GM12892 (cell line): ENCODE measurements at regions not wholly inside any gene's neighbourhood (a gene's known extent, or its start where the extent isn't known, plus 50 kb on each side); places are given as distances from the start of the nearest gene placed in this dataset.

Source experiments
- DNase-seq: peaks from one replicate; pipeline ENCODE4 v3.0.0; 2011; ENCODE audit not compliant: insufficient read length
- FAIRE-seq: peaks from 2 replicates; lab custom pipeline; 2011; peaks lifted over from hg19 to GRCh38; lab: Jason Lieb, UNC
- POLR2A ChIP-seq: IDR thresholded peaks from 2 replicates; pipeline ENCODE4 v1.6.1; 2011; ENCODE audit warnings: low read depth, low read length, control low read depth
- POLR2AphosphoS5 ChIP-seq: IDR thresholded peaks from 2 replicates; pipeline ENCODE4 v1.6.1; 2011; ENCODE audit warnings: low read depth, low read length, control low read depth
- TAF1 ChIP-seq: IDR thresholded peaks from 2 replicates; pipeline ENCODE4 v1.6.1; 2011; ENCODE audit warnings: low read depth, mild to moderate bottlenecking, control low read depth, low read length, borderline replicate concordance

GRCh38 chr11:33613404-33613803, 87.2 kb downstream of the C11orf91 start:
- TF ChIP-seq POLR2A = no peak
- TF ChIP-seq POLR2AphosphoS5 = no peak
- TF ChIP-seq TAF1 = no peak
- FAIRE-seq = no peak
- no peak for DNase-seq

- DNase-seq = no peak
- no peak for FAIRE-seq
- TF ChIP-seq TAF1 (no peak), POLR2A (no peak), POLR2AphosphoS5 (no peak)
These were observed 89.7 kb downstream of the C11orf91 start for GRCh38 chr11:33610903-33611302.

DNA sequence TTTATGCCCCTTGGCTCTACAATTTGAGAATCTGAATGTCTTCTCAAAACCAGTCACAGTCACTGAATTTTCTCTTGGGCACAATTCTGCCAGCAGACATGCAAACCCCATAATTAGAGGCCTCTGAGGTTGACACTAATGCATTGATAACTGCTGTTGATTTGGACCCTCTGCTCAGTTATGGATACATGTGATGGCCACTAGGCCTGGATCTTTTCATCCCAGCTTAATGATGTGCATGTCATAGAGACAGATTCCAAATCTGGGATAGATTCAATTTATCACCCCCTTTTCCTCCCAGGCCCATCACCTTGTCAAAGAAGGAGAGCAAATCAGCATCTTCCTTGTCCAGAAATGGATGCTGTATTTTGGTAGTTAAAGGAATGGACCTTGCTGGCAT, 92.2 kb downstream of the C11orf91 start:
- no peak for TF ChIP-seq POLR2A
- no peak for TF ChIP-seq TAF1
- TF ChIP-seq POLR2AphosphoS5 = no peak
- FAIRE-seq = no peak
- no peak for DNase-seq

GRCh38 chr11:33606762-33607161, 93.9 kb downstream of the C11orf91 start:
- DNase-seq (no peak), FAIRE-seq (no peak)
- no peak for TF ChIP-seq POLR2AphosphoS5
- TF ChIP-seq POLR2A = no peak
- TF ChIP-seq TAF1 = no peak

GRCh38 chr11:33605703-33606102, 94.9 kb downstream of the C11orf91 start:
- no peak for DNase-seq
- FAIRE-seq = no peak
- TF ChIP-seq TAF1 (no peak), POLR2AphosphoS5 (no peak), POLR2A (no peak)

DNA sequence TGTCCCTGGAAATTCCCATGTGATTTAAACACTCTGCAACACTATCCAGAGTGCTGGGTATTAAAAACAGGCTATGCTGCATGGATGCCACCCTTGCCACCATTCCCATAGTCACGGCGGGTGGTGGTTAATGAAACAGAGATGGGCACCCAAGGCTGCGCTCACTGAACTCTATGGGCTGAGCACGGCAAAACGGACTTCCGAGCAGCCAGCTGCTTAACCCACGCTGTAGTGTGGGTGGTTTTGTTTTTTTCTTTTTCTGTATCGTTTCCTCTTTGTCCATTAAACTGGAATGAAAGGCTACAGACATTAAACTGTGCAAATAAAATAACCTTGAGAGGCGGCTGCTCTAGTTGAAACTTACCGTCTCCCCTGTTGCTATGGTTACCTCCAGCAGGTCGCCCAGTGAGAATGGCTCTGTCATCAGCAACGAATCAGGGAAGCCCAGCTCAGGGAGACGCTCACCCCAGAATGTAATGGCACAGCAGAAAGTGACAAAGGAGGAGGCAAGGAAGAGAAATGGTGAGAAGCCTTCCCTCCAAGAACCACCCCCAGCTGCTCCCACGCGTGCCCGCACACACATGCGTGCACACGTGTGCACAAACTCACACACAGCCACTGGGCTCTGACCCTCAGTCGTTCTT, 102.1 kb downstream of the C11orf91 start:
- TF ChIP-seq POLR2A = no peak
- TF ChIP-seq TAF1 = no peak
- no peak for TF ChIP-seq POLR2AphosphoS5
- DNase-seq = no peak
- no peak for FAIRE-seq

DNA sequence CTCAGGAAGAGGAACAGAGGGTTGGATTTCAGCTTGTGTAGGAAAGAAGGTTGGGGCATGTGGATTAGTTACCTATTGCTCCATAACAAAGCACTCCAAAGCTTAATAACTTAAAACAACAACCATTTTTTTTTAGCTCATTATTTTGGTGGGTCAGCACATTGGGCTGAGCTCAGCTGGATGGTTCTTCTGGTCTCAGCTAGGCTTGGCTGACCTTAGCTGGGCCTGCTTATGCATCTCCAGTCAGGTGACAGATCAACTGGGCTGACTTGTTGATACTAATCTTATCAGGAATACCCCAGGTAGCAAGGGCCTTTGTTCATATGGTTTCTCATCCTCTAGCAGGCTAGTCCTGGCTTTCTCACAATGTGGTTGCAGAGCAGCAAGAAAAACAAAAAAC, 106.4 kb downstream of the C11orf91 start:
- TF ChIP-seq POLR2A = no peak
- no peak for TF ChIP-seq TAF1
- no peak for TF ChIP-seq POLR2AphosphoS5
- DNase-seq (no peak), FAIRE-seq (no peak)

DNA sequence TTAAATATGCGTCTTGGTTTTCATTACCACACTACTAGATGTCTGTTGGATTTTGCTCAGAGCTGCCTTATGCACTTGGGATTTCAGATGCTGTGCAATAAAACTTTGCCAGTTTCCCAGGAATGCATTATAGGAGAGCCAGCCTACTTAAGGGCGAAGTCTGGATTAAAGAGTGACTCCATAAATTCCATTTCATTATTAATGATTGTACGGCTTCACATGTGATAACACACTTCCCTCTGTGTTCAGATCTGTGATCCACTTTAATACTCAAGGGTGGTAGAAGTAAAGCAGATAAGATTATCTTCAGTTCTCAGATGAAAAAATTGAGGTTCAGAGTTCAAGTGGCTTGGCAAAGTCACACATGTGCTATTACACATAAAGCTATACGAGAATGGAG, 110.2 kb downstream of the C11orf91 start:
- TF ChIP-seq POLR2AphosphoS5 = no peak
- TF ChIP-seq TAF1 = no peak
- no peak for TF ChIP-seq POLR2A
- FAIRE-seq (no peak), DNase-seq (no peak)

- no peak for FAIRE-seq
- DNase-seq = no peak
- TF ChIP-seq POLR2A = no peak
- TF ChIP-seq POLR2AphosphoS5 = no peak
- TF ChIP-seq TAF1 = no peak
These were observed 112.6 kb downstream of the C11orf91 start for GRCh38 chr11:33588056-33588455.

DNA sequence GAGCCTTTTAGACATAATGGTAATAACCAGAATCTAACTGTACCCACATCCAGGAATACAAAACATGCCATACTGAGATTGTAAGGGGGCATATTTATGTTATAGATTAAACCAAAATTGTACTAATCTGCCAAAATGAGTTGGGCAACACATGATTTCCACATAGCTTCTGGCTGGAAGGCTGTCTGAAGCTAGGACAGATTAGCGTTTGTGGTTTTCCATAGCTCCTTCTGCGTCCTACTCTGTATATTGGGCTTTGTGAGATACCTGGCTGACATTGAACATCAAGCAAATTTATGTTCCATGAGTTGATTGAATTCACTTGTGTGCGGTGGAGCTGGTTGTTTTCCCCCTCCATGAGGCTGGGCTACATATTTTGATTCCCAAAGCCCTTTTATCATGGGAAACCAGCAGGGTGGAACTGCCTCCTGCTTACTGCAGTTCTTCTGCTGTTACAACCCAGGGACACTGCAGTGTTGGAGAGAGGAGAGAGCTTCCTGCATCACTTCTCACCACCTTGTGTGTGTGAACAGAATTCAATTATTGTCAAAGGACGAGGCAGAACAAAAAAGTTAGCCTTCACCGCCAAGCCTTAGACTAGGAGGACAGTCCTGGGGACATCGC, 114.9 kb downstream of the C11orf91 start:
- FAIRE-seq (peak; percentile 64), DNase-seq (no peak)
- TF ChIP-seq POLR2A (no peak), TAF1 (no peak), POLR2AphosphoS5 (no peak)

DNA sequence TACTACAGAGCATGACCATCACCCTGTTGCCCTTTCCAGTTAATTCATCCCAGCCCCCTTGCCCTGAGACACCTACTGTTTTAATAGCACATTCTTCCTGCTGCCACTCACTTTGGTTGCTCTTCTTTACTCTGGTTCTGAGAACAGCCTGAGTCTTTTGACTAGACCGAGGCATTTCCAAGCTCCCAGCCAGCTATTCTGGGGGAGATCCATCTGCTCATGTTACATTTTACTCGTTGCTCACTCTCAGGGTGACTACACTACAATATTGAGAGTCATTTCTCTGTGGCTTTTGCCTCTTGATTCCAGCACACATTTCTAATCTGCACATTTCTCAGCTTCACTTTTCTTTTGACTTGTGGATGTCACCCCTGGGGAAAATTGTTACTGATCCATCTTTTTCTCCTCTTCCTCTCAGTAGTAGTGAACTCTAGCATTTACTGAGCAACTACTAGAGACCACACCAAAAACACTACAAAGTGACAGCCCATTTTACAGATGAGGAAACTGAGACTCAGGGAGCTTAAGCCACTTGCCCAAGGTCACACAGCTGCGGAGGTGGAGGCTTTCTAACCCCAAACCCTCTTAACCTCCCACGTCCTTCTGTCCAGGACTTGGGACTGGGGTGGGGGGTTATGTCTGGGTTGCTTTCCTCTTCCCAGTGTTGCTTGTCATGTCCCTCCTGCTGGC, 117.8 kb downstream of the C11orf91 start:
- no peak for TF ChIP-seq POLR2AphosphoS5
- TF ChIP-seq TAF1 = no peak
- TF ChIP-seq POLR2A = no peak
- FAIRE-seq = no peak
- DNase-seq = no peak
